ENCODE measurements at regions not wholly inside any gene's neighbourhood (a gene's known extent, or its start where the extent isn't known, plus 50 kb on each side); places are given as distances from the start of the nearest gene placed in this dataset.

DNA sequence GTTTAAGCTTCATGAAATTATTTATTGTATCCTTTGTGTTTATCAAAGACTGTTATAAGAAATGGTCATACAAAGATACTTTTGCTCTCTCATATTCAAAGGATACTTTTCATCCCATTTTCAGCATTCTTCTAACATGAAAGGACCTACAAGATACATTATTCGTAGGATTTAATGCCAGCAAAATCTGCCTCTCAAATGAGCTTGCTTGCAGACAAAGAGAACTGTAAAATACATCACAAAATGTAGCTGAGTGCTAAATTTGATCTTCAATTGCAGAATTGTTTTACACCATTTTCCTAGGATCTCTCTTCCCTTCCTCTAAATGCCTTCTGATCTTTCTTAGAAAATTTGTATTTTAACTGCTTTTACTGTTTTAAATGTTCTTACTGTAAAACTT is 333.0 kb upstream of the NAV3 start:
- in situ Hi-C loops (cut with MboI; ENCODE audit: low pct_unique_long_range_greater_than_20kb, low sequenced_read_pairs, unreplicated experiment), result no loop called here
- TF ChIP-seq, protein P1, sequence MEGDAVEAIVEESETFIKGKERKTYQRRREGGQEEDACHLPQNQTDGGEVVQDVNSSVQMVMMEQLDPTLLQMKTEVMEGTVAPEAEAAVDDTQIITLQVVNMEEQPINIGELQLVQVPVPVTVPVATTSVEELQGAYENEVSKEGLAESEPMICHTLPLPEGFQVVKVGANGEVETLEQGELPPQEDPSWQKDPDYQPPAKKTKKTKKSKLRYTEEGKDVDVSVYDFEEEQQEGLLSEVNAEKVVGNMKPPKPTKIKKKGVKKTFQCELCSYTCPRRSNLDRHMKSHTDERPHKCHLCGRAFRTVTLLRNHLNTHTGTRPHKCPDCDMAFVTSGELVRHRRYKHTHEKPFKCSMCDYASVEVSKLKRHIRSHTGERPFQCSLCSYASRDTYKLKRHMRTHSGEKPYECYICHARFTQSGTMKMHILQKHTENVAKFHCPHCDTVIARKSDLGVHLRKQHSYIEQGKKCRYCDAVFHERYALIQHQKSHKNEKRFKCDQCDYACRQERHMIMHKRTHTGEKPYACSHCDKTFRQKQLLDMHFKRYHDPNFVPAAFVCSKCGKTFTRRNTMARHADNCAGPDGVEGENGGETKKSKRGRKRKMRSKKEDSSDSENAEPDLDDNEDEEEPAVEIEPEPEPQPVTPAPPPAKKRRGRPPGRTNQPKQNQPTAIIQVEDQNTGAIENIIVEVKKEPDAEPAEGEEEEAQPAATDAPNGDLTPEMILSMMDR (IDR thresholded peaks at IDR 0.05; ENCODE audit: extremely low read depth, insufficient read depth, missing control alignments), result no peak
- no peak for DNase-seq (ENCODE audit: low spot score)

DNA sequence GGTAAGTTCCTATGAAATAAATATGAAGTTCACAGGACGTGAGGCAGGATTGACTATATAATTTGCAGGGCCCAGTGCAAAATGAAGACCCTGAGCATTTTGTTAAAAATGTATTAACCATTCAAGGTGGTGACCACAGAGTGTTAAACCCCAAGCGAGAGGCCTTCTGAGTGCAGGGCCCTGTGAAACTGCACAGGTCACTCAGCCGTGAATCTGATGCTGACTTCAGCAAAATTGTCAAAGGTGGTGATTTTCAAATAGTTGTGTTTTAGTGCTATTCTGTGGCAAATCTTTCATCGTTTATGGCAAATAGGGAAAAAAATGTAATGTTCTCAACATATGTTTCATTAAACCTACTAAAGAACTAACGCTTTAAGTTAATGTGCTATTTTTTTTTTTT is 334.0 kb upstream of the NAV3 start:
- DNase-seq (ENCODE audit: low spot score), result no peak

DNA sequence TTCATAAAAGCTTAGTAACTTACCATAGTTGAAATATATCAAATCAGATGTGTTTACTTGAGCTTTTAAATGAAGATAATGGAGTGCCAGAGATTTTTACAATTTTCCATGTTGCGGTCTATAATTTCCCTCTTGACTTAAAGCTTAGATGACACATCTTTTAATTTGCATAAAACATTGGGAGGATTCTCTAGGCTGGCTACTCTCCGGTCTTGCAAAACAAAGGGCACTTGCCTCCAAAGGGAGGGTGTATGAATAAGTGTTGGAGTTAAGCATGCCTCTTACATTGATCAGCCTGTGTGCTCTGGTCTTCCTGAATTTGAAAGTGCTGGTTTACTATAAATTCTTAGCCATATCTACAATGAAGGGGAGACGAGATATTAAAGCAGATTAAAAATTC is 336.4 kb upstream of the NAV3 start:
- DNase-seq (ENCODE audit: low spot score), result no peak
- in situ Hi-C loops (cut with MboI; ENCODE audit: low pct_unique_long_range_greater_than_20kb, low sequenced_read_pairs, unreplicated experiment), result no loop called here

More for the DNA sequence above, 334.0 kb upstream of the NAV3 start:
- TF ChIP-seq, protein P1 (IDR thresholded peaks at IDR 0.05; ENCODE audit: extremely low read depth, insufficient read depth, missing control alignments), result no peak
- in situ Hi-C loops (cut with MboI; ENCODE audit: low pct_unique_long_range_greater_than_20kb, low sequenced_read_pairs, unreplicated experiment), result no loop called here

DNA sequence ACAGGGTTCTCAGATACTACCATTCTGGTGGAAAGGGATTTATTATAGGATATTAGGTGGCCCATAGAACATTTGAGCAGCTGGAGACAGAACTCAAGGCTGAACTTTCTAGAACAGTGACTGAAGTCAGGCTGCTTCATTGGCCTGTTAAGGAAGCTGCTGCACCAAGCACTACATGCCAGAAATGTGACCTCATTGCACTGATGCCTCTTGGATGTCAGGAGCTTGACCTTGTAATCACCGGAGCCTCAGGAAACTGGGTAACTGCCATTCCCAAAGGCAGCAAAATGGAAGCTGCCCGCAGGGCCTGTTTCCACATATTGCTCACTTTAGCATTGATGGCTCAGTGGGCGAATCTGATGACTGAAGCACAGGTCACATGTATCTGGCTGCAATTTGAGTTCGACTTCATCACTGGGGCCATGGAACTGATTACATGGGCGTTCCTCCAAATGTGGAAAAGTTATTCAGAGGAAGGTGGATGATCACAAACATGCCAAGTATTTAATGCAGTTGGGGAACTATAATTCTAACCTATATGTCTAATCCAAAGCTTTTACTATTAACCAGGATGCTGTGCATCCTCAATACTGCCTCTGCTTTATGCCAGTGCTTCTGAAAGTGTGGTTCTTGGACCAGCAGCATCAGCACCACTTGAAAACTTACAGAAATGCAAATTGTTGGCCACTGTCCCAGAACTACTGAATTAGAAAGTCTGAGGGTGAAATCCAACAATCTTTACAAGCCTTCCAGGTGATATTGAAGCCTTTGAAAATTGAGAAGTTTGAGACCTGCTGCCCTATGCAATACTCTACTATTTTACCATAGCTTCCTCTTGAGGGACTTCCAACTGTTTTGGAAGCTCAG is 337.2 kb upstream of the NAV3 start:
- in situ Hi-C loops (cut with MboI; ENCODE audit: low pct_unique_long_range_greater_than_20kb, low sequenced_read_pairs, unreplicated experiment), result no loop called here

More for the DNA sequence above, 336.4 kb upstream of the NAV3 start:
- TF ChIP-seq, protein P1 (IDR thresholded peaks at IDR 0.05; ENCODE audit: extremely low read depth, insufficient read depth, missing control alignments), result no peak

DNA sequence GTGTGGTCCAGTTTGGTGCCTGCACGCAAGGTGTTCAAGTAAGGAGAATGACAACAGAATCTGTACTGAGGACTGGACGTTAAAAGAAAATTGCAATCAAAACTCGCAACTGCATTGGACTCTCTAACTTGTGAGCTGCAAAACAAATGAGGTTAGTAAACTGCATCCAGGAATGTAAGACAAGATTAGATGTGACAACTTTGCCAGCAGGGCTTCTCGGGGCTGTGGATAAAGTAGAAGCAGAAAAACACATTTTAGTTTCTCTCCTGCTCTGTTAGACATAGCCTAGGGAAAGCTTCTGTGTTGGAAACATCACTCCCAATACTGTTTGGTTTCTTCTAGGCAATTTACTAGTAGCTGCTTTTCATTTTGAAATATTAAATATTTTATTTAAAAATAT is 338.2 kb upstream of the NAV3 start:
- TF ChIP-seq, protein P1 (IDR thresholded peaks at IDR 0.05; ENCODE audit: extremely low read depth, insufficient read depth, missing control alignments), result no peak
- DNase-seq (ENCODE audit: low spot score), result no peak
- in situ Hi-C loops (cut with MboI; ENCODE audit: low pct_unique_long_range_greater_than_20kb, low sequenced_read_pairs, unreplicated experiment), result no loop called here

More for the DNA sequence above, 337.2 kb upstream of the NAV3 start:
- DNase-seq (ENCODE audit: low spot score), result no peak
- TF ChIP-seq, protein P1 (IDR thresholded peaks at IDR 0.05; ENCODE audit: extremely low read depth, insufficient read depth, missing control alignments), result no peak

DNA sequence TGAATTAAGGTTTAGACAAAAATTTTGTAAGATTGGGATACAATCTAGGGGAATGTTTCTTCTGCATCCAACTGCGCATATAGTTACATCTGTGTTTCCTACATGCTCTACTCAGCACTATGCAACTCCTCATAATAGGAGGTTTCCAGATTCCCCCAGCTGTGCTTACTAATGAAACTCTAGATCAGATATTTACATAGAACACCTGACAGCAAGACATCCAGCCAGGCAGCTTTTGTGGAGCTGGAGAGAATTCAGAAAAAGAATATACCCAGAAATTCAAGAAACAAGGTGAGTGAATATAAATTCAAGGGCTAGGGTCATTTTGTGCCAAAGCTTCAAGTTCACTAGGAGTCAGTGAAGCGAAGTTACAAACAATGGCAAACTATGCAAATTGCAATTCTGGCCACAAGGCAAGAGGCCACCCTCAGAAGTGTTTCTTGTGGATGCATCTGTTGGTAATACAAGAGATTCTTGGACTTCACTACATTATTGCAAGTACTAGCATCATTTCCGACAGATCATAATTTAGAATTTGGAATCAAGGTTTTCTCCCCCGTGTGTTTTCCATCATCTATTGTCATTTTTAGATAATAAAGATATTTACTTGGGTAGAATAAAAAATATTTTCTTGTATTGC is 341.2 kb upstream of the NAV3 start:
- no peak for DNase-seq (ENCODE audit: low spot score)
- in situ Hi-C loops (cut with MboI; ENCODE audit: low pct_unique_long_range_greater_than_20kb, low sequenced_read_pairs, unreplicated experiment), result no loop called here
- TF ChIP-seq, protein P1 (IDR thresholded peaks at IDR 0.05; ENCODE audit: extremely low read depth, insufficient read depth, missing control alignments), result no peak
